Smooth muscle cell (in vitro differentiated cells): ENCODE measurements at regions not wholly inside any gene's neighbourhood (a gene's known extent, or its start where the extent isn't known, plus 50 kb on each side); places are given as distances from the start of the nearest gene placed in this dataset.

Source experiments
- DNase-seq: peaks from one replicate; lab custom pipeline; 2025; ENCODE audit not compliant: unreplicated experiment; lab: John Stamatoyannopoulos, UW
- H2AFZ ChIP-seq: fragments of 200-600 bp; sonication (generic); 2 replicates; pipeline ENCODE4 v1.6.0; 2016; ENCODE audit warnings: antibody characterized with exemption, low read depth, mild to moderate bottlenecking
- H3F3A ChIP-seq: fragments of 200-600 bp; sonication (generic); 2 replicates; pipeline ENCODE4 v1.6.0; 2017; ENCODE audit warnings: antibody characterized with exemption, low read depth
- H3K27ac ChIP-seq: fragments of 200-600 bp; sonication (generic); 2 replicates; pipeline ENCODE4 v1.5.1; 2016; ENCODE audit warnings: low read depth, mild to moderate bottlenecking
- H3K27me3 ChIP-seq: fragments of 200-600 bp; sonication (generic); 2 replicates; pipeline ENCODE4 v1.6.1; 2016; ENCODE audit warnings: low read depth, mild to moderate bottlenecking
- H3K36me3 ChIP-seq: fragments of 200-600 bp; sonication (generic); 2 replicates; pipeline ENCODE4 v1.5.1; 2016; ENCODE audit warnings: low read depth
- H3K4me1 ChIP-seq: fragments of 200-600 bp; sonication (generic); 2 replicates; pipeline ENCODE4 v1.5.1; 2016; ENCODE audit warnings: low read depth
- H3K4me2 ChIP-seq: fragments of 200-600 bp; sonication (generic); 2 replicates; pipeline ENCODE4 v1.6.0; 2016; ENCODE audit warnings: mild to moderate bottlenecking
- H3K4me3 ChIP-seq: fragments of 200-600 bp; sonication (generic); 2 replicates; pipeline ENCODE4 v1.5.1; 2016; ENCODE audit warnings: mild to moderate bottlenecking
- H3K79me2 ChIP-seq: fragments of 200-600 bp; sonication (generic); 2 replicates; pipeline ENCODE4 v1.6.0; 2016; ENCODE audit warnings: low read depth, mild to moderate bottlenecking
- H3K9ac ChIP-seq: fragments of 200-600 bp; sonication (generic); 2 replicates; pipeline ENCODE4 v1.6.0; 2016; ENCODE audit warnings: low read depth
- H3K9me3 ChIP-seq: fragments of 200-600 bp; sonication (generic); replicated peaks from 2 replicates; pipeline ENCODE4 v1.5.1; 2016; ENCODE audit warnings: low read depth
- H4K20me1 ChIP-seq: fragments of 200-600 bp; sonication (generic); 2 replicates; pipeline ENCODE4 v1.6.0; 2016; ENCODE audit warnings: low read depth
- CTCF ChIP-seq: fragments of 200-600 bp; sonication (generic); IDR thresholded peaks from 2 replicates; pipeline ENCODE4 v1.5.1; 2017; ENCODE audit warnings: borderline replicate concordance, mild to moderate bottlenecking, antibody characterized with exemption; ENCODE audit not compliant: insufficient read depth, poor library complexity, severe bottlenecking
- WGBS: methylation state at CpG from one replicate; pipeline ENCODE4 v1.1.7; 2016; ENCODE audit warnings: low lambda C conversion rate; 5-methylcytosine and 5-hydroxymethylcytosine counted together

- Histone ChIP-seq H3K4me2 (no peak overlapping the region), H3K9ac (no peak overlapping the region), H3F3A (no peaks in the 10 kb centered on the region), H3K4me3 (no peak overlapping the region), H3K4me1 (peaks cover 7% of the 10 kb centered on the region), H3K36me3 (no peaks in the 10 kb centered on the region), H2AFZ (no peak overlapping the region), H4K20me1 (no peaks in the 10 kb centered on the region), H3K27ac (no peak overlapping the region), H3K9me3 (no peaks in the 10 kb centered on the region), H3K79me2 (no peaks in the 10 kb centered on the region), H3K27me3 (no peaks in the 10 kb centered on the region)
- TF ChIP-seq CTCF = no peak
- no peak for DNase-seq
- WGBS = 84% methylated on average over 15 of the region's 15 CpGs
Observed at GRCh38 chr3:127390365-127391025, 102.6 kb upstream of the PRR20G start.

GRCh38 chr3:127389913-127390312 is 102.1 kb upstream of the PRR20G start:
- Histone ChIP-seq H4K20me1 (no peaks in the 10 kb centered on the region), H3K27ac (no peak overlapping the region), H2AFZ (no peak overlapping the region), H3K4me1 (peaks cover under 1% of the 10 kb centered on the region), H3K4me2 (no peak overlapping the region), H3K9ac (no peak overlapping the region), H3K9me3 (no peaks in the 10 kb centered on the region), H3F3A (no peaks in the 10 kb centered on the region), H3K27me3 (no peaks in the 10 kb centered on the region), H3K36me3 (no peaks in the 10 kb centered on the region), H3K4me3 (no peak overlapping the region), H3K79me2 (no peaks in the 10 kb centered on the region)
- TF ChIP-seq CTCF = no peak
- WGBS = 86% methylated on average over 2 of the region's 2 CpGs
- DNase-seq = no peak

GRCh38 chr3:127389420-127389819 is 101.6 kb upstream of the PRR20G start:
- Histone ChIP-seq H4K20me1 (no peaks in the 10 kb centered on the region), H3K4me2 (no peak overlapping the region), H3K9me3 (no peaks in the 10 kb centered on the region), H3F3A (no peaks in the 10 kb centered on the region), H3K9ac (no peak overlapping the region), H3K79me2 (no peaks in the 10 kb centered on the region), H3K27me3 (no peaks in the 10 kb centered on the region), H3K27ac (no peak overlapping the region), H3K36me3 (no peaks in the 10 kb centered on the region), H3K4me3 (no peak overlapping the region), H2AFZ (no peak overlapping the region), H3K4me1 (no peaks in the 10 kb centered on the region)
- no peak for DNase-seq
- TF ChIP-seq CTCF = no peak
- 64% methylated on average over 10 of the region's 10 CpGs for WGBS

GRCh38 chr3:127388427-127388826 is 100.6 kb upstream of the PRR20G start:
- H3K4me2 ChIP-seq = no peak overlapping the region
- H3F3A ChIP-seq = no peaks in the 10 kb centered on the region
- no peak overlapping the region for H3K27ac ChIP-seq
- no peak overlapping the region for H3K4me3 ChIP-seq
- H3K9ac ChIP-seq = no peak overlapping the region
- H3K27me3 ChIP-seq = no peaks in the 10 kb centered on the region
- TF ChIP-seq CTCF = no peak
- no peaks in the 10 kb centered on the region for H3K9me3 ChIP-seq
- no peak for DNase-seq
- WGBS = 86% methylated on average over 9 of the region's 9 CpGs
- H3K36me3 ChIP-seq = no peaks in the 10 kb centered on the region
- no peaks in the 10 kb centered on the region for H3K4me1 ChIP-seq
- no peaks in the 10 kb centered on the region for H4K20me1 ChIP-seq
- H3K79me2 ChIP-seq = no peaks in the 10 kb centered on the region
- no peak overlapping the region for H2AFZ ChIP-seq
